ENCODE measurements at regions not wholly inside any gene's neighbourhood (a gene's known extent, or its start where the extent isn't known, plus 50 kb on each side); places are given as distances from the start of the nearest gene placed in this dataset.

- no peak for DNase-seq (ENCODE audit: low spot score)
Measured at GRCh38 chr12:60240891-60241290, 645.1 kb downstream of the SLC16A7 start.

GRCh38 chr12:60251091-60251490, 655.3 kb downstream of the SLC16A7 start:
- DNase-seq (ENCODE audit: low spot score): no peak

GRCh38 chr12:60252359-60253096, 656.7 kb downstream of the SLC16A7 start:
- DNase-seq (ENCODE audit: low spot score): no peak

GRCh38 chr12:60255044-60255443, 659.2 kb downstream of the SLC16A7 start:
- no peak for DNase-seq (ENCODE audit: low spot score)

- DNase-seq (ENCODE audit: low spot score): no peak
Measured at GRCh38 chr12:60257063-60257462, 661.2 kb downstream of the SLC16A7 start.

- DNase-seq (ENCODE audit: low spot score): no peak
Measured at GRCh38 chr12:60259225-60259624, 663.4 kb downstream of the SLC16A7 start.

GRCh38 chr12:60262378-60262777, 666.5 kb downstream of the SLC16A7 start:
- DNase-seq (ENCODE audit: low spot score): no peak

- DNase-seq (ENCODE audit: low spot score): no peak
Measured at GRCh38 chr12:60263161-60263560, 667.3 kb downstream of the SLC16A7 start.

GRCh38 chr12:60263836-60264493, 668.1 kb downstream of the SLC16A7 start:
- no peak for DNase-seq (ENCODE audit: low spot score)

- DNase-seq (ENCODE audit: low spot score): no peak
Measured at GRCh38 chr12:60265741-60266140, 669.9 kb downstream of the SLC16A7 start.

- no peak for DNase-seq (ENCODE audit: low spot score)
Measured at GRCh38 chr12:60266381-60266852, 670.6 kb downstream of the SLC16A7 start.

GRCh38 chr12:60269611-60270269, 673.9 kb downstream of the SLC16A7 start:
- no peak for DNase-seq (ENCODE audit: low spot score)

GRCh38 chr12:60271816-60272215, 676.0 kb downstream of the SLC16A7 start:
- DNase-seq (ENCODE audit: low spot score): no peak

GRCh38 chr12:60278209-60278608, 682.4 kb downstream of the SLC16A7 start:
- DNase-seq (ENCODE audit: low spot score): peak; percentile 6

GRCh38 chr12:60279221-60279620, 683.4 kb downstream of the SLC16A7 start:
- no peak for DNase-seq (ENCODE audit: low spot score)

- DNase-seq (ENCODE audit: low spot score): no peak
Measured at GRCh38 chr12:60281522-60281921, 685.7 kb downstream of the SLC16A7 start.

GRCh38 chr12:60290532-60290931, 694.7 kb downstream of the SLC16A7 start:
- no peak for DNase-seq (ENCODE audit: low spot score)

GRCh38 chr12:60308366-60308991, 712.6 kb downstream of the SLC16A7 start:
- DNase-seq (ENCODE audit: low spot score): no peak

GRCh38 chr12:60311940-60312339, 716.1 kb downstream of the SLC16A7 start:
- DNase-seq (ENCODE audit: low spot score): no peak

- no peak for DNase-seq (ENCODE audit: low spot score)
Measured at GRCh38 chr12:60317361-60317760, 721.5 kb downstream of the SLC16A7 start.

GRCh38 chr12:60324746-60325145, 728.9 kb downstream of the SLC16A7 start:
- DNase-seq (ENCODE audit: low spot score): no peak

GRCh38 chr12:60333461-60333860, 737.6 kb downstream of the SLC16A7 start:
- DNase-seq (ENCODE audit: low spot score): no peak

GRCh38 chr12:60335745-60336144, 739.9 kb downstream of the SLC16A7 start:
- no peak for DNase-seq (ENCODE audit: low spot score)
